ENCODE measurements at regions not wholly inside any gene's neighbourhood (a gene's known extent, or its start where the extent isn't known, plus 50 kb on each side); places are given as distances from the start of the nearest gene placed in this dataset.

GRCh38 chr14:98756749-98757148 is 515.2 kb downstream of the BCL11B start:
- Histone ChIP-seq H3K27me3 (ENCODE audit: insufficient read depth, low read depth, low read length) (no peaks in the 10 kb centered on the region), H3K9ac (ENCODE audit: low read length) (no peak overlapping the region), H2AFZ (ENCODE audit: low read depth, low read length) (no peak overlapping the region), H3F3A (ENCODE audit: insufficient read depth, low read length, poor library complexity, severe bottlenecking) (no peaks in the 10 kb centered on the region), H3K4me3 (ENCODE audit: low read length) (no peak overlapping the region), H3K4me2 (ENCODE audit: low read length) (no peak overlapping the region), H3K79me2 (replicated peaks; ENCODE audit: insufficient read depth, low read length) (no peaks in the 10 kb centered on the region), H3K9me3 (ENCODE audit: low read length) (no peaks in the 10 kb centered on the region), H3K9me2 (ENCODE audit: insufficient read depth, low read length) (no peaks in the 10 kb centered on the region), H3K36me3 (ENCODE audit: insufficient read depth, low read length) (no peaks in the 10 kb centered on the region), H3K27ac (ENCODE audit: low read length) (no peak overlapping the region), H4K20me1 (ENCODE audit: insufficient read depth) (no peaks in the 10 kb centered on the region)
- TF ChIP-seq EP300 (conservative IDR thresholded peaks at IDR 0.05; ENCODE audit: poor library complexity, severe bottlenecking): no peak
- TF ChIP-seq TAF1 (IDR thresholded peaks at IDR 0.05; ENCODE audit: low read depth): no peak
- TF ChIP-seq MXI1 (conservative IDR thresholded peaks at IDR 0.05; ENCODE audit: poor library complexity, severe bottlenecking): no peak
- TF ChIP-seq EZH2 (IDR thresholded peaks at IDR 0.05; ENCODE audit: borderline replicate concordance, insufficient read depth, low read length, poor library complexity, severe bottlenecking): no peak
- no peak for TF ChIP-seq RAD21 (conservative IDR thresholded peaks at IDR 0.05)
- no peak for TF ChIP-seq SMC3 (conservative IDR thresholded peaks at IDR 0.05; ENCODE audit: poor library complexity)
- no peak for TF ChIP-seq CTCF (IDR thresholded peaks at IDR 0.05; ENCODE audit: poor library complexity, severe bottlenecking)
- no peak for TF ChIP-seq POLR2AphosphoS5 (IDR thresholded peaks at IDR 0.05)
- TF ChIP-seq REST (IDR thresholded peaks at IDR 0.05; ENCODE audit: borderline replicate concordance): no peak

GRCh38 chr14:98758440-98758839 is 513.6 kb downstream of the BCL11B start:
- Histone ChIP-seq H3K27ac (ENCODE audit: low read length) (no peak overlapping the region), H3K4me2 (ENCODE audit: low read length) (no peak overlapping the region), H3F3A (ENCODE audit: insufficient read depth, low read length, poor library complexity, severe bottlenecking) (no peaks in the 10 kb centered on the region), H3K4me3 (ENCODE audit: low read length) (no peak overlapping the region), H3K9ac (ENCODE audit: low read length) (no peak overlapping the region), H3K36me3 (ENCODE audit: insufficient read depth, low read length) (no peaks in the 10 kb centered on the region), H3K27me3 (ENCODE audit: insufficient read depth, low read depth, low read length) (no peaks in the 10 kb centered on the region), H2AFZ (ENCODE audit: low read depth, low read length) (no peak overlapping the region), H3K9me3 (ENCODE audit: low read length) (no peaks in the 10 kb centered on the region), H3K9me2 (ENCODE audit: insufficient read depth, low read length) (no peaks in the 10 kb centered on the region), H4K20me1 (ENCODE audit: insufficient read depth) (no peaks in the 10 kb centered on the region), H3K79me2 (replicated peaks; ENCODE audit: insufficient read depth, low read length) (no peaks in the 10 kb centered on the region)
- TF ChIP-seq REST (IDR thresholded peaks at IDR 0.05; ENCODE audit: borderline replicate concordance): no peak
- no peak for TF ChIP-seq CTCF (IDR thresholded peaks at IDR 0.05; ENCODE audit: poor library complexity, severe bottlenecking)
- no peak for TF ChIP-seq EP300 (conservative IDR thresholded peaks at IDR 0.05; ENCODE audit: poor library complexity, severe bottlenecking)
- TF ChIP-seq RAD21 (conservative IDR thresholded peaks at IDR 0.05): no peak
- TF ChIP-seq TAF1 (IDR thresholded peaks at IDR 0.05; ENCODE audit: low read depth): no peak
- TF ChIP-seq POLR2AphosphoS5 (IDR thresholded peaks at IDR 0.05): no peak
- TF ChIP-seq MXI1 (conservative IDR thresholded peaks at IDR 0.05; ENCODE audit: poor library complexity, severe bottlenecking): no peak
- no peak for TF ChIP-seq SMC3 (conservative IDR thresholded peaks at IDR 0.05; ENCODE audit: poor library complexity)
- TF ChIP-seq EZH2 (IDR thresholded peaks at IDR 0.05; ENCODE audit: borderline replicate concordance, insufficient read depth, low read length, poor library complexity, severe bottlenecking): no peak

Measured in neural cell (in vitro differentiated cells).